VCaP (cell line): ENCODE measurements at regions not wholly inside any gene's neighbourhood (a gene's known extent, or its start where the extent isn't known, plus 50 kb on each side); places are given as distances from the start of the nearest gene placed in this dataset.
"Not testable (repeated sequence)": the region's sequence is repeated elsewhere in the genome, so short reads cannot be mapped to it uniquely, and the experiment has no call there.

ENCODE experiments used
- H3K27ac ChIP-seq: fragments of 450-650 bp; 2 replicates; pipeline ENCODE4 v1.5.1; 2017
- TF ChIP-seq, protein P1 (sequence below): fragments of 450-650 bp; conservative IDR thresholded peaks from 2 replicates; pipeline ENCODE4 v1.5.1; 2017; ENCODE audit warnings: mild to moderate bottlenecking, moderate library complexity

DNA sequence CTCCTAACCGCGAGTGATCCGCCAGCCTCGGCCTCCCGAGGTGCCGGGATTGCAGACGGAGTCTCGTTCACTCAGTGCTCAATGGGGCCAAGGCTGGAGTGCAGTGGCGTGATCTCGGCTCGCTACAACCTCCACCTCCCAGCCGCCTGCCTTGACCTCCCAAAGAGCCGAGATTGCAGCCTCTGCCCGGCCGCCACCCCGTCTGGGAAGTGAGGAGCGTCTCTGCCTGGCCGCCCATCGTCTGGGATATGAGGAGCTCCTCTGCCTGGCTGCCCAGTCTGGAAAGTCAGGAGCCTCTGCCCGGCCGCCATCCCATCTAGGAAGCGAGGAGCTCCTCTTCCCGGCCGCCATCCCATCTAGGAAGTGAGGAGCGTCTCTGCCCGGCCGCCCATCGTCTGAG lies 58.8 kb upstream of the ANKRD30BL start:
- not testable (repeated sequence) for H3K27ac ChIP-seq

DNA sequence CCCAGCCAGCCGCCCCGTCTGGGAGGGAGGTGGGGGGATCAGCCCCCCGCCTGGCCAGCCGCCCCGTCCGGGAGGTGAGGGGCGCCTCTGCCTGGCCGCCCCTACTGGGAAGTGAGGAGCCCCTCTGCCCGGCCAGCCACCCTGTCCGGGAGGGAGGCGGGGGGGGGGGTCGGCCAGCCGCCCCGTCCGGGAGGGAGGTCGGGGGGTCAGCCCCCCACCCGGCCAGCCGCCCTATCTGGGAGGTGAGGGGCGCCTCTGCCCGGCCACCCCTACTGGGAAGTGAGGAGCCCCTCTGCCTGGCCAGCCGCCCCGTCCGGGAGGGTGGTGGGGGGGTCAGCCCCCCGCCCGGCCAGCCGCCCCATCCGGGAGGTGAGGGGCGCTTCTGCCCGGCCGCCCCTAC lies 60.1 kb upstream of the ANKRD30BL start:
- not testable (repeated sequence) for H3K27ac ChIP-seq

DNA sequence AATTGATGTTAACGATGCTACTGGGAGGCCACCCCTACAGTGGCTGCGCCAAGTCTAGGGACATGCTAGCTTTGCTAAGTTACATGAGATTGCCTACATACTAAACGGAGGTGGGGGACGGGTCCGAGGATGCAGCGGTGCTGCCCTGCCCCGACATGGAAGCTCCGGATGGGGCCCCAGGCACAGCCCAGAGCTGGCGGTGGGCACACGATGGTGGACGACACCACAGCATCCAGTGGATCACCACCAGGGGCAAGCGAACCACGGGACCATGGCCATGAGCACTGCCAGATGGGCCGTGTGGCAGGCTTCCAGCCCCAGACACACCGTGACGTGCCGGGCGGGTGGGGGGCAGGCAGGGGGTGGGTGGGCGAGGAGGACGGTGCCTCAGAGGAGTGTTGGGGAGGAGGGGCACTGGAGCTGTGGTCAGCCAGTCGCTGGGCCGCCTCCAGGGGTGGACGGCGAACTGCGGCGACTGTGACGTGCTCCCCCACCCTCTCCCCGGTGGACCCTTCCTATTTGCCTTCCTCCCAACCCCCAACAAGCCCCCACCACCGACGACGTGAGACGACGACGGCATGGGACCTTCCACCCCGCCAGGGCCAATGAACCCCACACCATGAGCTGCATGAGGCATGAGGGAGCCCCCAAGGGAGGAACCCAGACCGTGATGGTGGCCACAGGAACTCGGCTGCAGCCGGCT lies 90.6 kb upstream of the ANKRD30BL start:
- H3K27ac ChIP-seq = no peak overlapping the region
- TF ChIP-seq, protein P1, sequence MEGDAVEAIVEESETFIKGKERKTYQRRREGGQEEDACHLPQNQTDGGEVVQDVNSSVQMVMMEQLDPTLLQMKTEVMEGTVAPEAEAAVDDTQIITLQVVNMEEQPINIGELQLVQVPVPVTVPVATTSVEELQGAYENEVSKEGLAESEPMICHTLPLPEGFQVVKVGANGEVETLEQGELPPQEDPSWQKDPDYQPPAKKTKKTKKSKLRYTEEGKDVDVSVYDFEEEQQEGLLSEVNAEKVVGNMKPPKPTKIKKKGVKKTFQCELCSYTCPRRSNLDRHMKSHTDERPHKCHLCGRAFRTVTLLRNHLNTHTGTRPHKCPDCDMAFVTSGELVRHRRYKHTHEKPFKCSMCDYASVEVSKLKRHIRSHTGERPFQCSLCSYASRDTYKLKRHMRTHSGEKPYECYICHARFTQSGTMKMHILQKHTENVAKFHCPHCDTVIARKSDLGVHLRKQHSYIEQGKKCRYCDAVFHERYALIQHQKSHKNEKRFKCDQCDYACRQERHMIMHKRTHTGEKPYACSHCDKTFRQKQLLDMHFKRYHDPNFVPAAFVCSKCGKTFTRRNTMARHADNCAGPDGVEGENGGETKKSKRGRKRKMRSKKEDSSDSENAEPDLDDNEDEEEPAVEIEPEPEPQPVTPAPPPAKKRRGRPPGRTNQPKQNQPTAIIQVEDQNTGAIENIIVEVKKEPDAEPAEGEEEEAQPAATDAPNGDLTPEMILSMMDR = no peak

DNA sequence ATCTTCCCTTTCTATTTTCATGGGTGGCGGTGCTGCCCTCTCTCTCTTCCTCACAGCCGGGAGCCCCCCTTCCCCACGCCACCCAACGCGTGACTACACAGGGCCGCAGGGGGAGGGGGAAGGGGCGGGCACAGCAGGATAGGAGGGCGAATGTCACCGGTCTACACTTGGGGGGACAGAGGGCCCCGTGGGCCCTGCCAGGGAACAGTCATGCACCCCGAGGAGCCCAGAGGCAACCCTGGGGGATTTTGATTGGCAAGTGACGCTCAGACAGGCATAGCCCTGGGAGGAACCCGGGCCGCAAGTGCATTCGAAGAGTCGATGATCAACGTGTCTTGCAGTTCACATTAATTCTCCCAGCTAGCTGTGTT lies 91.1 kb upstream of the ANKRD30BL start:
- TF ChIP-seq, protein P1 = no peak
- no peak overlapping the region for H3K27ac ChIP-seq

DNA sequence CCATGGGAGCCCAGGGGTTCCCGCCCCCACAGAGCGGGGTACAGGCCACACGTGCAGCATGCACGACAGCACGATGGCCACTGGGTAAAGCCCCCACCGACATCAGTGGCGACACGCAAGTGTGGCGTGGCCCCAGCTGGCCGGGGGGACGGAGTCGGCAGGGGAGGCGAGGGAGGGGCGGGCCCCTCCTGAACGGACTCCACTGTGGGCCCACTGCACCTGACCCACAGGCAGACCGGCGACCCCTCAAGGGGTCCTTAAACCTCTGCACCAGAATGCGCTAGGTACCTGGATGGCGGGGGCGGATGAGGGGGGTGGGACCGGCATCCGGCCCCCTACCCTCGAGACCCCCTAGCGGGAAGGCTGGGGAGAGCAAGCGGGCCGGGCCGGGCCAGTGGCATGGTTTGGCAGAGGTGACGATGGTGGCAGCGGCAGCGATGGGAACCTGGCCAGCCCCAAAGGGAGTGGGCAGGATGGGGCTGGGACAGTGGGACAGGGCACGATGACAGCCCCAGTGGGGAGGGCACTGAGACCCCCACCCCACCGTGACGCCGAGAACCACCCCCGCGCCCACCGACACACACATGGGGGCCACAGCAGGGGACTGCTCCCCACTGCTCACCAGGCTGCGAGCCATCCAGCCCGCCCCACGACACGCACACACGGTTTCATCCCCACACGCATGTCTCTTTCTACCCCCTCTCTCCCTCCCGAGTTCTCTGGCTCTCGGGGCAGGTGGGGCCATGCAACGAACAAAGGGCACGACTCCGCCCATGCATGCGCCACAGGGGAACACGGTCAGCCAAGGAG lies 91.9 kb upstream of the ANKRD30BL start:
- no peak overlapping the region for H3K27ac ChIP-seq
- TF ChIP-seq, protein P1 = no peak

DNA sequence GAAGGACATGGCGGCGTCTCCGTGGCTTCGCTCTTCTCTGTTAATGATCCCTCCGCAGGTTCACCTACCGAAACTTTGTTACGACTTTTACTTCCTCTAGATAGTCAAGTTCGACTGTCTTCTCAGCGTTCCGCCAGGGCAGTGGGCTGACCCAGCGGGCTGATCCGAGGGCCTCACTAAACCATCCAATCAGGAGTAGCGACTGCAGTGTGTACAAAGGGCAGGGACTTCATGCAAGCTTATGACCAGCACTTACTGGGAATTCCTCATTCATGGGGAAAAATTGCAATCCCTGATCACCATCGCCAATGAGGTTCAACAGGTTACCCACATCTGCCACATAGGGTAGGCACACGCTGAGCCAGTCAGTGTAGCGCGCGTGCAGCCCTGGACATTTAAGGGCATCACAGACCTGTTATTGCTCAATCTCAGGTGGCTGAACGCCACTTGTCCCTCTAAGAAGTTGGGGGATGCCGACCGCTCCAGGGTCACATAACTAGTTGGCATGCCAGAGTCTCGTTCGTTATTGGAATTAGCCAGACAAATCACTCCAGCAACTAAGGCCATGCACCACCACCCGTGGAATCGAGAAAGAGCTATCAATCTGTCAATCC lies 92.7 kb upstream of the ANKRD30BL start:
- not testable (repeated sequence) for H3K27ac ChIP-seq

DNA sequence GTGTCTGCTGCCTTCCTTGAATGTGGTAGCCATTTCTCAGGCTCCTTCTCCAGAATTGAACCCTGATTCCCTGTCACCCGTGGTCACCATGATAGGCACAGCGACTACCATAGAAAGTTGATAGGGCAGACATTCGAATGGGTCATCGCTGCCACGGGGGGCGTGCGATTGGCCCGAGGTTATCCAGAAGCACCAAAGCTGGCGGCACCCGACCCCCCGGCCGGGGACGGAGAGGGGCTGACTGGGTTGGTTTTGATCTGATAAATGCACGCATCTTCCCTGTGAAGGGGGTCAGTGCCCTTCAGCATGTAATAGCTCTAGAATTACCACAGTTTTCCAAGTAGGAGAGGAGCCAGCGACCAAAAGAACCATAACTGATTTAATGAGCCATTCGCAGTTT lies 94.0 kb upstream of the ANKRD30BL start:
- TF ChIP-seq, protein P1 = no peak
- no peak overlapping the region for H3K27ac ChIP-seq

DNA sequence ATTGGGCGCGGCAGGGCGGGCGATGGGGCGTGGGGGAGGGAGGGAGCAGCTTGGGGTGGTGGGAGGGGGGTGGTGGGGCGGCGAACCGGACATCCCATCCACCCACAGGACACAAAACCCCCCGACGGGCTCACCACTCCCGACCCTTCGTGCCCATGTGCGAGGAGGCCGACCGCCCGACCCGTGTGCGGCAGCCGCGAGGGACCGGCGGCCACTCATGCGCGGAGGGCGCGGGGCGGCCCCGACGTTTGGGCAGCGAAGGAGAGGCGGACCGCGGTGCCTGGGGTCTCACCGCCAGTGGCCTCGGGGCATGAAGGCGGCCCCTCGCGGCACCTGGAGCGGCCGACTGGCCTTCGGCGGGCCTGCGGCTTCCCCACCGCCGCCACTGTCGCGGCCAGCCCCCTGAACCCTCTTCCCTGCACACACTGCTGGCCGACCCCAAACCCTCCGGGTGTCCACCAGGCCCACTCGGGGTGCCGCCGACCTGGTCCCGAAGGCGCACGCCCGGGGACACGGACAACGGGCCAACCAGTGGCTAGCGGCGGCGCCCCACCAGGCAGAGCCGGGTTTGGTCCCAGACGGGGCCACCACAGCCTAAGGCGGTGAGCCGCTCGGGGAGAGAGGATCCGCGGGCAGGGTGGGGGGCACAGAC lies 94.6 kb upstream of the ANKRD30BL start:
- TF ChIP-seq, protein P1 = no peak
- no peak overlapping the region for H3K27ac ChIP-seq

DNA sequence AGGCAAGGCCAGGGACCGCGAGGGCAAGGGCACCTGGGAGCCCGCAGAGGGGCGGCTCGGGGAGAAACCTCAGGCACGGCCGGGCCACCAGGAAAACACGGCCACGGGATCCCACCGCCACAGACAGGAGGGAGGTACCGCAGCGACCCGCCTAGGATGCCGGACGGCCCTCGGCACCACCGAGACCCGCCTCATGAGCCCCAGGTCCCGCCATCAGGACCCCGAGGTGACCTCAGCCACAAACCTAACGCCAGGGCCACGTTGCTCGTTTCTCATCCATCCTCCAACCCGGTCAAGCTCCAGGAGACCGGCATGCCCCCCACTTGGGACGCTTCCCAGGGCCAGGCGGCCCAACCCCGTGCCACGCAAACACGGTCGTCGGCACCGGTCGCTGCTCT lies 95.2 kb upstream of the ANKRD30BL start:
- not testable (repeated sequence) for H3K27ac ChIP-seq

DNA sequence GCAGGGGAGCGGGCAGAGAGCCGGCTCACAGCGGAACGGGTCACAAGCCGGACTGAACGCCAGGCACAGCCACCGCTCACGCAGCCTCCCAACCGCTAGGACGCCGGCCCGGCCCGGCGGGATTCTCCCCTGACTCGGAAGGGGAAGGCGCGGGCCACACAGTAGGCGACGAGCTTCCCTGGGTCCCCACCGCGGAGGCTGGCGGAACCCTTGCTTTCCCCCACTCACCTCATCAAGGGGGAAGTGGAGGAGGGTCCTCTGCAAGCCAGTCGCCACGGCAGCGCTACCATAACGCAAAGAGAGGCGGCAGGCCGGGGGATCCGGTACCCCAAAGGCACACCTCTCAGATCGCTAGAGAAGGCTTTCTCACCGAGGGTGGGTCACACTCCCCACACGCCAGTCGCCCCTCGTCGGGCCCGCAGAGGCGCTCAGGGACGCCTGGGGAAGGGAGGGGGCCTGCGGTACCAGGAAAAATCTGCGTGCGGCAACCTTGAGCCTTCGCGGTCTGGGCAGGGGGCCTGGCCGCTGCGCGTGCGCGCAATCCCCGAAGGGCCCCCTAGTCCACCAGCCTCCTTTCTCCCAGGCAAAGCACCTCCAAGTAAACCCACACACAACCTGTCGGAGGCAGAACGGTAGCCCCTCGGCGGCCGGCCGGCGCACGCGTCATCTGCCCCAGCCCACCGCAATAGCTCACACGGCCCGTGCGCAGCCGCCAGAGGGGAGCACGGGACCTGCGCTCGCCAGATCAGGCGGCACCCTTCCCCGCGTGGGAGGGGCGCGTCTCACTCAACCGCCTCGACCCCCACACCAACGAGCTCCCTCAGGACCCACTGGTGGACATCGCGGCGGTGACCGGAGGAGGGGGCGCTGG lies 95.8 kb upstream of the ANKRD30BL start:
- not testable (repeated sequence) for H3K27ac ChIP-seq

DNA sequence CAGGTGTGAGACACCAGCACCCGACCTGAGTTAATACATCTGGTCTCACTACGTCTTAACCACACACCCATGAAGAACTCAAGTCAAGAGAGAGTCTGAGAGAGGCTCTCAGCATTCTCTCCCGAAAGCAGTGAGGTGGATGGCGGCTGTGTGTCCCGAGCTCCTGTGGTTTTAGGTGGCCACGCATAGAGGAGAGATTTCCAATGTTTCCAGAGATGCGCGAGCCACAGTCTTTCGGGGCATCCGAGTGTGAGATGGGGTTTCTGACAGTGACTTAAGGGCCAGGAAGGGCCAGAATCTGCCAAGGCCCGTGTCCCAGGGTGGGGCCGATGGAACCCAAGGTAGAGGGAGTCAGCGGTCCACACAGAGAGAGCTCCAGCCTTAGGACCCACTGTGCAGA lies 97.5 kb upstream of the ANKRD30BL start:
- not testable (repeated sequence) for H3K27ac ChIP-seq

DNA sequence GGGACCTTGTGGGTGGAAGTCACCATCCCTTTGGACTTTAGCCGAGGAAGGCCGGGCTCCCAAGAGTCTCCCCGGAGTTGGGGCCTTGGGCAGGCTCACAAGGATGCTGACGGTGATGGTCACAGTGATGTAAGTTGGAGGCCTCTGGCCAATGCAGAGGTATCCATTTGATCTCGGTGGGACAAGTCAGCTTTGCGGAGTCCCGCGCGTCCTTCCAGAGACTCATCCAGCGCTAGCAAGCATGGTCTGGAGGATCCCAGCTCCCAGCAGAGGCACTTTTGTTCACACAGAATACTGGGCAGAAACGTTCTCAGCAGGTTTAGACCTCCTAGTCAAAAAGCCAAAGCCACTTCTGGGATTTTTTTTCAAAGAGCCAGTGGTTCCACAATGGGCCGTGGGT lies 103.8 kb upstream of the ANKRD30BL start:
- not testable (repeated sequence) for H3K27ac ChIP-seq
